Fibroblast of lung (primary cell): ENCODE measurements at regions not wholly inside any gene's neighbourhood (a gene's known extent, or its start where the extent isn't known, plus 50 kb on each side); places are given as distances from the start of the nearest gene placed in this dataset.

Source experiments
- EZH2 ChIP-seq: IDR thresholded peaks from 2 replicates; pipeline ENCODE4 v1.5.1; 2012; ENCODE audit warnings: low read length, control low read depth, mild to moderate bottlenecking; ENCODE audit errors: missing control alignments
- TF ChIP-seq, protein P1 (sequence below), 2 donors: IDR thresholded peaks in 1 of 2; conservative IDR thresholded peaks in 1 of 2; 1 replicate in 1 of 2; 2 replicates in 1 of 2; pipeline ENCODE4 v1.5.1; 2011 to 2012; ENCODE audit warnings: low read length in 2 of 2, control low read depth in 1 of 2, inconsistent platforms in 1 of 2, low read depth in 1 of 2, mild to moderate bottlenecking in 1 of 2

DNA sequence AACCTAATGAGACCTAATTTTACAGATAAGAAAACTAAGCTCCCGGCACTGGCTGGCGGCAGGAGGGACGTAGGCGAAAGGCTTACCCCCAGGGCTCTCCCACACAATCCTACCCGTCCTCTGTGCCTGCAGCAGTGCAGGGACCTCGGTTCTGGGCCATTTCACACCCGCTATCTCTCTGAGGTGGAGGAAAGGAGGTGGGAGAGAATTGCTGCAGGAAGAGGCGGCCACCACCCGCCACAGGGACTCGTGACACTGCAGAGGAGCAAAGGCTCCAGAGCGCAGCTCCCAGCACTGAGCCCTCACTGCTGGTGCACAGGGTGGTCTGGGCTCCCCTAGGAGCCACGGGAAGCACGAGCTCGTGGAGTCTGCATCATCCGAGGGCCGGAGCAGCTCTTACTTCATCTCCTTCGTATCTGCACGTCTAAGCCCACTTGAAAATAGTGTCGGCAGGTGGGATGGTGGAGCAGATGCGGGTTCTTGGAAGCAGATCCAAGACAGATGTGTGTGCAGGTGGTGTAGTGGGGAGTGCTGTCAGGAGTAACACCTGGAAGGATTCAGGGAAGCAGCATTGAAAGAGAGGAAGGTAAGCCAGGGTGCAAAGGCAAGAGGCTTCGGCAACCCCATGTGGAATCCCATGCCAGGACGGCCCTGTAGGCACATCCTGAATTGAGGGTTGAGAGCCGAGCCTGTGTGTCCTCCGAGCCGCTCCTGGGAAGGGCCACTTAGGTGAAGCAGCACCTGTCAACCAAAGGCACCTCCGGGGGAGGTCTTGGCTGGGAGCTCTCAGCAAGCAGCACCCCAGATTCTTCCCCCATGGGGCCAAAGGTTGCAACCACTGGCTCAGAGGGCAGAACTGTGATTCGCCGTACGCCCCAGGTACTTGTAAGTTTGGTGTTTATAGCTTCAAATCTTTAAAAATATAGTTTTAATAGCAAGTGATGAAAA lies 115.8 kb upstream of the SPACA7 start:
- TF ChIP-seq, protein P1, sequence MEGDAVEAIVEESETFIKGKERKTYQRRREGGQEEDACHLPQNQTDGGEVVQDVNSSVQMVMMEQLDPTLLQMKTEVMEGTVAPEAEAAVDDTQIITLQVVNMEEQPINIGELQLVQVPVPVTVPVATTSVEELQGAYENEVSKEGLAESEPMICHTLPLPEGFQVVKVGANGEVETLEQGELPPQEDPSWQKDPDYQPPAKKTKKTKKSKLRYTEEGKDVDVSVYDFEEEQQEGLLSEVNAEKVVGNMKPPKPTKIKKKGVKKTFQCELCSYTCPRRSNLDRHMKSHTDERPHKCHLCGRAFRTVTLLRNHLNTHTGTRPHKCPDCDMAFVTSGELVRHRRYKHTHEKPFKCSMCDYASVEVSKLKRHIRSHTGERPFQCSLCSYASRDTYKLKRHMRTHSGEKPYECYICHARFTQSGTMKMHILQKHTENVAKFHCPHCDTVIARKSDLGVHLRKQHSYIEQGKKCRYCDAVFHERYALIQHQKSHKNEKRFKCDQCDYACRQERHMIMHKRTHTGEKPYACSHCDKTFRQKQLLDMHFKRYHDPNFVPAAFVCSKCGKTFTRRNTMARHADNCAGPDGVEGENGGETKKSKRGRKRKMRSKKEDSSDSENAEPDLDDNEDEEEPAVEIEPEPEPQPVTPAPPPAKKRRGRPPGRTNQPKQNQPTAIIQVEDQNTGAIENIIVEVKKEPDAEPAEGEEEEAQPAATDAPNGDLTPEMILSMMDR (conservative IDR thresholded peaks at IDR 0.05 in 1 of 2, IDR thresholded peaks at IDR 0.05 in 1 of 2; ENCODE audit: low read depth in 1 of 2, low read length in 2 of 2) = no peak
- no peak for TF ChIP-seq EZH2
